HG03442 (cell line): ENCODE measurements at regions not wholly inside any gene's neighbourhood (a gene's known extent, or its start where the extent isn't known, plus 50 kb on each side); places are given as distances from the start of the nearest gene placed in this dataset.

Experiments
- ATAC-seq: cut with Tn5 transposase; IDR thresholded peaks from one replicate; pipeline ENCODE4 v1.9.1; 2021; ENCODE audit warnings: mild to moderate bottlenecking, moderate library complexity; ENCODE audit not compliant: unreplicated experiment

DNA sequence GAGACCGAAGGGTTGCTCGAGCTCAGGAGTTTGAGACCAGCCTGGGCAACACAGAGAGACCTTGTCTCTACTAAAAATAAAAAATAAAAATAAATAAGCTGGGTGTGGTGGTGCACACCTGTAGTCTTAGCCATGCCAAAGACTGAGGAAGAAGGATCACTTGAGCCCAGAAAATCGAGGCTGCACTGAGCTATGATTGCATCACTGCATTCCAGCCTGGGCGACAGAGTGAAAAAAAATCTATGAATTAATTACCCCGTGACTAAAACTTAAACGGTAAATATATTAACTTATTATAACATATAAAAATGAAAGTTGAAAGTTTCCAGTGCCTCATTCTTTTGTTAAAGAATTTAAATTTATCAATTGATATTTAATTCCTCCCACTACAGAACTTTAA lies 273.7 kb downstream of the KLF12 start:
- ATAC-seq = no peak

DNA sequence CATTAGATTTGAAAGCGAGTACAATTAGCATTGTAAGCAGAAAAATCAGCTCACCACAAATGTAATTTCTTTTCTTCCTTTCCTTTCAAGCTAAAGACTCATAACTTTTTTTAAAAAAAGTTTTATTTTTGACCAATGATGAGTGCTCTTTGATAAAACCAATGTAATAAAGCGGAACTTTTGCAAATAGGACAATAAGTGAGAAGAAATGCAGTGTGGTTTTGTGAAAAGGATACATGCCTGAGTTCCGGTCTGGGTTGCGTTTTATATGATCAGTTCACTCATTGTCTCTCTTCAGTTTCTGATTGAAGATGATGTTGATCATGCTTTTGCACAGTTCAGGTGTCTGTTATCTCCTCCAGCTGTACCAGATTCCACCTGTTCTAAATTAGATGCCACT lies 274.4 kb downstream of the KLF12 start:
- no peak for ATAC-seq

DNA sequence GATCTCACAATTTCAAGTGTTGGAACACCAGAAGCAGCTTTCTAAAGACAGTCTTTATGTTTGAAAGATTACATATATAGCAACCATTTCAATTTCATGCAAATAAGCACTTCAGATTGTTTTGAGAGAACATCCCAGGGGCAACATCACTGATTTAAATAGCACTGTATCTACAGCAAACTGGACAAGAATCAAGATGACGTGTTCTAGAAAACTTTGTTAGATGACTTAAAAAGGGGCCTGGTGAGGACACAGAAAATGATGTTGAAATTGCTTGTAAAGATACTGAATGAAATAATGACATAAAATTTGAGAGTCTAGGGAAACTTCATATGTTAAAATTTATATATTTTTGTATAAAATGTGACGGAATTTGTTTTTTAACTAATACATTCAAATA lies 277.1 kb downstream of the KLF12 start:
- ATAC-seq = no peak

DNA sequence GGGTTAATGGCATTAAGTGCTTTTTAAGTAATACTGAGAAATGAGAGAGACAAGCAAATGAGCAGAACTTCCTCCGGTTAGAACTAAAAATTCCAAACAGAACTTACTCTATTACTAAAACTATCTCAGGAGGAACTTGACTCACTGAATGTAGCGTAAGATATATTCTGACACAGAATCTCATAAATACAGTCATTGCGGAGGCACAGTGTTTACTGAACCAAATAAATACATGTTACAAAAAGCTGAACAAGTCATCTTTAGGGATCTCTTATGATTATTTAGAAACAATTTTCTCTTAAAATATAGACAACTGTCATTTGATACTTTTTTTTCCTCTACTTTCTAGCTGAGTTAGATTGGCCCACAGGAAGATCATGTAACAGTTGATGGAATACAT lies 283.1 kb downstream of the KLF12 start:
- no peak for ATAC-seq

DNA sequence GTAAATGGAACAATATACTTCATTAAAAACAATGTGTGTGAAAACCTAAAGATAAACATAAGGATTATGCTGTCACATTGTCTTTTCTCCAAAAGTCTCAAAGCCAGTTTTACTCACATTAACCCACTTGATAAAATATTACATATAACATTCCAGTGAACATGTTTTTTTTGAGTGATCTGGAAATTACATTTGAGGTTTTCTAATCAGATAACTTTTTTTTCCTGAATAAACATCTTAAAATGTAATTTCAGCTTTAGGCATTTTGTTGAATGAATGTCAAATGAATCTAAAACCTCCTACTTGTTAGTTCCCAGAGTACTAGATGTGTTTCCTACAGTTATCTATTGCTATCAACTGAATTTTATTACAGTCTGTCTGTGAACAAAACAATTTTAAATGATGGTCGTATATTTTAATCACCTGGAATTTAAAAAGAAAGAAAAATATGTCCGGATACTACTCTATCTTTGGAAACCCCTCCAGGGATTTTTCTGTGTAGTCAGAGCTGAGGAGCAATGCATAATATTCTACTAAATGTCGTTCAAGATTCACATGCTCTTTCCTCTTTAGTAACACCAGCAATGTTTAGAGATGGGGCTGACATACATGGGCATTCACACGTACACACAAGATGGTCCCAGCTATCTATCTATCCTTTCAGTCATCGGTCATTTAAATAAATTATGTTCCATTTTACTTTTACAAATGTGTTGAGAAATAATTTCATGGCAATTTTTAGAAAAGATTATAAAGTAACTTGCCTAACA lies 283.9 kb downstream of the KLF12 start:
- no peak for ATAC-seq

DNA sequence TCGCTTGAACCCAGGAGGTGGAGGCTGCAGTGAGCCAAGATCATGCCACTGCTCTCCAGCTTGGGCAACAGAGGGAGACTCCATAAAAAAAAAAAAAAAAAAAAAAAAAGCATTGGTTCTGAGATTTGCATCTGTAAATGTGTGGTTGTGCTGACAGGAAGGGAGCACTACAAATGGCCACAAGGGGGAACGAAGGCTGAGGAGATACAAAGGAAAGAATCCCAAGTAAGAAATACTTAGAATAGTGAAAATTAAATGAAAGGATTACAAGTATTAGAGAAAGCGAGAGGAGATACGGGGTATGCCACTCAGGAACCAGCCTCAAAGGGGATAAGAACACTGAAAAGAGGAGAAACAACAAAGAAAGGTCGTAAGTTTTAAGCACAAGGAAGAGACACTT lies 284.9 kb downstream of the KLF12 start:
- ATAC-seq = no peak

DNA sequence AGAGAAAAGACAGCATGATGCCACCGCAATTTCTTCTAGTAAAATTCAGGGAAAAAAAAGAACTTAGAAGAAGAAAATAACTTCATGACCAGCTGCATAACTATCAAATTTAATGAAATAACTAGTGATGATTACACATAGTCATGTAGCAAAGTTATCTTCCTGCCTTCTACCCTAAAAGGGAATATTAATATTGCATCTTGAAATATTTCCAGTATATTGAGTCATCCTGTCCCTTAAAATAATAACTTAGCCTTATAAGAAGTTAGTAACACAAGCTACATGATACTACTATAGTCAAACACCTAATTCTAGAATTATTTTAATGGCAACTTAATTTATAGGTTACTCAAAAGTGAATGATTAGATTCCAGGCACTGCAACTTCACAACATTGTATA lies 289.2 kb downstream of the KLF12 start:
- no peak for ATAC-seq

DNA sequence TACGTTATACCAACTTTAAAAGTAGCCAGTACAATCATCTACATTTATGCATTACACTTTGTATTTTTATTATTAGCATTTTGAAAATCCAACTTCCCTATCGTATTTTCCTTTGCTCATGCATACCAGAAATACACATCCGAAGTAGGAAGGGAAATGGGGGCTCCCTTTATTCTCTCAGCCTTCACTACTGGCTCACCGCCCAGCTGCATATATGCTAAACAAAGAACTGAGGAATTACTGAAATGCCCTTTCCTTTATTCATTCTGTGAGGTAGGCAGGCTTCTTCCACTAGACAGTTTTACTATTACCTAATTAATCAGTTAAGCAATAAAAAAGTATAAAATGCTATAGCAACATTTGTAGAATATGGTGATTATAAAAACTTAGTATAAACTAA lies 291.6 kb downstream of the KLF12 start:
- ATAC-seq = no peak

DNA sequence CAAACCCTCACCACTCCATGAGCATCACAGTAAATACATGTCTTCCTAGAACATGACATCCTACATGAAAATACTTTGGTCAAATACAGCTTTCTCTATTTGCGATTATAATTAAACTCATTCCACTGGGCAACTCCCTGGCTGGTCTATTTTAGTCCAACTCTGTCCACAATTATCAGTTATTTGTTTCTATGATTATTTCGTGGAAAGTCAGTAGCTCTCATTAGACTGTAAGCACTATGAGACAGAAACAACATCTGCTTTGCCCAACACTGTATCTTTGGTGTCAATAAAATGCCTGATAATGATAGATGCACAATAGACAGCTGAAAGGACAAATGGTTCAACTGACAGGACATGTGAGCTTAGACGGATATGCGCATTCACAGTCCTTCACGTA lies 292.0 kb downstream of the KLF12 start:
- ATAC-seq = no peak

DNA sequence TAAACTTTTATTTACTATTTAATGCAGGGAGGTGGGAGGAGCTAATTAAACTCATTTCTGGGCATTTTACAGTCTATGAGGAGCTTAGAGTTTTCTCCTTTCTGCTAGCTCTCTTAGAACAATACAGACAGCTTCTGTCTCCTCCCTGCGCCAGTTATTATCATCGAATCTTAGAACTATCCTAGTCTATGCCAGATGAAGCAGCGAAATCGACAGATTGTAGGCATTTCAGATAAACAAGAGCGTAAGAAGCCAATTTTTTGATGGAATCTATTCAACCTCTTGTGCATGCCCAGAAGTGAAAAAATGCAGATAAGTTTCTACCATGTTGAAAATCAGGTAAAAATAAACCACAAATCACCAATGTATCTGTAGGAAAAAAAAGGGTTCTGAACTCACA lies 297.1 kb downstream of the KLF12 start:
- no peak for ATAC-seq

DNA sequence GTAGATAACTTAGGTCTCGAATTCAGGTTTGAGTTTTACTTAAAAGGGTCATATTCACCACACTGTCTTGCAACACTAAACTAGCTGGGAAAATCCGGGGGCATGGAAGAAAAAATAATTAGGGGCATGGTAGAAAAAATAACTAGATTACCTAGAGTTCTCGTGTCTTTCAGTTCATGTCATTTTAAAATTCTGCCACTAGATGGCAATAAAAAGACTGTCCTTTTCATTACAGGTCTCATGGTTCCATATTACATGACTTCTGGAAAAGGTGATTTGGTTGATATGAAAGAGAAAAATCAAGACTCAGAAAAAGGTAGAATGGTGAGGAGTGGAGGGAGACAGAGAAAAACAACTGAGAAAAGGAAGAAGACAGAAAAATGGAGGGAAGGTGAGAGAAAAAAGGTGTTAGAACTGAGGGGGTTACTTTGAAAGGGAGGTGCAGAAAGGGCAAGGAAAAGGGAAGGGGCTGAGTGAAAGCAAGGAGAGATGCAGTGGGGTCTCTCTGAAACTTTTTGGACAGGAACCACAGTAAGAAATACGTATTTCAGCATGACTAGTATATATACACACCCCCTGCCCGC lies 299.0 kb downstream of the KLF12 start:
- ATAC-seq = peak; percentile 68

DNA sequence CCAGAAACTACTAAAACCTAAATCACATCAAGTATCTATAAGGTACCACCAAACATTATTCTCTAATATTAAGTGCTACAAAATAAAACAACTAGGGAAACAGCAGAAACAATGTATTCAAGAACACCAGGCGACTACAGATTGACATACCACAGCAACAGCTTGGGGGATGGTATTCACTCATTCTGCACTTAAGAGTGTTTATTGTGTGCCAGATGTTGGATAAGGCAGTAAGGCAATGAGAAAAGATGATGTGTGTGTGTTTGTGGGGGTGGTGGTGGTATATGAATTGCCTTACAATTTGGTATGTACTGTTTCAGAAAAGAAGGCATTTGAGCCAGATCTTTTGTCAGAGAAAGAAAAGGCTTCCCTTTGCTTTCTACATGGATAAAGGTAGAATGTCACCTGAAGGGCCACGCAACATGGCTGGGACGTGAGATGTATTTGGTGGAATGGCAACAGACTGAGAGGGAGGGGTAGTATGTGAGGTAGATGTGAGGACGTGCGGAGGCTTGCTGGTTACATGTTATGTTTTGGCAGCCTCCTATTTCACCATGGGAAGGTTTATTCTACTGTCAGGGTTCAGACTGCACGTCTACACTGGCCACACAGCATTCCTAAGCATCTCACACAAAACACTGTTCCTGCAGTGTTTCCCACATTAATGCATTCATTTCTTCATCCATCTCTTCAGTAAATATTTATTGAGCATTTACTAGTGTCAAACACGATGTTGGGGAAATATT lies 300.7 kb downstream of the KLF12 start:
- ATAC-seq = no peak

DNA sequence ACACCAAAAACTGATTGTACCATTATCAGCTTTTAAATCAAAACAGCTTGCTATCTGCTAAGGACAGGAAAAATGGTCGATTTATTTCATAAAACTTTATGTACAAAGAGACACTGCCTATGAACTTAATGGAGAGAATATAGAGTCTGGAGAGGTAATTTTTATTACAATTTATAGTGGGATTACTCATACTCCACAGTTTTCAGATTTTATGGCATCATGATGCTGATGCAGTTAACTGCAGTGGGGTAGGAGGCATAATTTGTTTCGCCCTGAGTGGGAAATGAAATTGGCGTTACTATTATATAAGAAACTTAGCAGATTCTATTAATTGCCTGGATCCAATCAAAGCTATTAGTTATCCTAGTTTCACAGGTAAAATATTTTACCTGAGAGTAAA lies 301.4 kb downstream of the KLF12 start:
- no peak for ATAC-seq

DNA sequence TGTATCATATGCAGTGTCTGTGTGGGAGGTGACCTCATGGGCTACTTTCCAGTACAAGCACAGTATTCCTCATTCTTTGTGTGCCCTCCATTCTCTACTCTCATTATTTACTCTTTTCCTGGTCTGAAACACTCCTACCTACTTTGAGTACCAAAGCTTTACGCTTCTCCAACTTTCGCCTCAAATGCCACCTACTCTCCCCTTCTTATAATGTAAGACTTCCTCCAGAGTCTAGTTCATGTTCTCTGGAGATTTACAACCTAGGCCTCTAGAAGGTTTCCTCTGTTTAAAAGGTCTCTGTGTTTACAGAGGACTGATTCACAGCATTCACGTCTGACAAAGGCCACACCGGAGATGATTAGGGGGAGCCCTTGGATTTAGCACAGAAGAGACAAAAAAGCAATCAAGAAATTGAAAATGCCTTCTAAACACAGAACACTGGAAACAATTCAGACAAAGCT lies 302.0 kb downstream of the KLF12 start:
- ATAC-seq = no peak

DNA sequence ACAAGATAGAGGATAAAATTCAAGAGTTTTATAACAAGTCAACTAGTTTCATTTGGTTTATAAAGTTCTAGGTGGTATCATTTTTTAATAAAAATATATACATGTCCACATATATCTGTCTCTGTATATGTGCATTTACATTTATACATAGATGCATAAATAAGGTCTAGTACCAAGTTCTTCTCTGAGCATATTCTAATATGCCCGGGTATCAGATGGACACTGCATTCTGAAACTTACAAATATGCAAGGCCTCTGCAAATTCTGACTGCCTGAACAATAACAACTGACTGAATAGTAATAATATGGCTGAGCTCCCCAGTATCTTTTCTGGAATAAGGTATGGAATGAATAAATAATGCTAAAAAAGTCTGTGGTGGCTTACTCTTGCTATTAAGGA lies 304.8 kb downstream of the KLF12 start:
- no peak for ATAC-seq

DNA sequence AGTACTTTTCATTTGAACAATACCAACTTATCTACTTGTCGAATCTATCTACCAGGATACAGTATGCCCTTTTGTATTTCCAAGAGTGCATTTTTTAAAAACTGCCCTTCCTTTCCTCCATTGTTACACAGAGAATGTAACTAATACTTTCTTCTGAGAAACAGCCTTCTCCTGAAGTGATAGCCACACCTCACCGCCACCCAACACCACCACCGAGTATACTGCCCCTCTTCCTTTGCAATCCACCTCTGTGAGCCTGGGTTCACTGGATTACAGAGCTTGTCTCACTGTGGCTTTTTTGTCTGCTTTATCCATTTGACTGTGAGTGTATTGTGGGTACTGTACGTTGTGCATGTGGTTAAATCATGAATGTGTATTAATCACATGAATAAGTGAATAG lies 305.4 kb downstream of the KLF12 start:
- no peak for ATAC-seq

DNA sequence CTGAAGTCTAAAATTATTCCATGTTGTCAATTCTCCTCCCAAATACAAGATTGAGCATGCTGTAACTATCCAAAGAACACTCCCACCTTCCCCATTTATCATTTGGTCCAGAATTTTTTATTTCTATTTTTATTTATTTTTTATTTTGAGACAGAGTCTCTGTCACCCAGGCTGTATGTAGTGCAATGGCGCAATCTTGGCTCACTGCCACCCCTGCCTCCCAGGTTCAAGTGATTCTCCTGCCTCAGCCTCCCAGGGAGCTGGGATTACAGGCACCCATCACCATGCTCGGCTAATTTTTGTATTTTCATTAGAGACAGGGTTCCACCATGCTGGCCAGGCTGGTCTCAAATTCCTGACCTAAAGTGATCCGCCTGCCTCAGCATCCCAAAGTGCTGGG lies 306.8 kb downstream of the KLF12 start:
- ATAC-seq = no peak

DNA sequence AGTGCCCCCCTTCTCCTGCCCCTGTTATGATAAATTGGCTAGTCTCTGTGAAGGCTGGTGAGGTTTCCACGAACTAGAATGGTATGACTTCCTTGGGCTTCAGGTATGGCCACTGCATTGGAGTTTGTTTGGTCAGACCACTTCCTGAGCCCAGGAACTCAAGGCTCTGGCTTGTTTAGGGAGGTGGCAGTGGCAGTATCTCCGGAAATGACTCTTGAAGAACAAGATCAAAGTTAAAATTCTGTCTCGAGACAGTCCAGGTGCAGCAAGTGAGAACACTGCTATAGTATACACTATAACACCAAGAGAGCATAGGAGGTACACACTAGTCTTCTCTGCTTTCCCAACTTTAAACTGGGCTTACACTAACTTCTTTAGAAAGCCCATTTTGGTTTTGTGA lies 309.1 kb downstream of the KLF12 start:
- no peak for ATAC-seq

DNA sequence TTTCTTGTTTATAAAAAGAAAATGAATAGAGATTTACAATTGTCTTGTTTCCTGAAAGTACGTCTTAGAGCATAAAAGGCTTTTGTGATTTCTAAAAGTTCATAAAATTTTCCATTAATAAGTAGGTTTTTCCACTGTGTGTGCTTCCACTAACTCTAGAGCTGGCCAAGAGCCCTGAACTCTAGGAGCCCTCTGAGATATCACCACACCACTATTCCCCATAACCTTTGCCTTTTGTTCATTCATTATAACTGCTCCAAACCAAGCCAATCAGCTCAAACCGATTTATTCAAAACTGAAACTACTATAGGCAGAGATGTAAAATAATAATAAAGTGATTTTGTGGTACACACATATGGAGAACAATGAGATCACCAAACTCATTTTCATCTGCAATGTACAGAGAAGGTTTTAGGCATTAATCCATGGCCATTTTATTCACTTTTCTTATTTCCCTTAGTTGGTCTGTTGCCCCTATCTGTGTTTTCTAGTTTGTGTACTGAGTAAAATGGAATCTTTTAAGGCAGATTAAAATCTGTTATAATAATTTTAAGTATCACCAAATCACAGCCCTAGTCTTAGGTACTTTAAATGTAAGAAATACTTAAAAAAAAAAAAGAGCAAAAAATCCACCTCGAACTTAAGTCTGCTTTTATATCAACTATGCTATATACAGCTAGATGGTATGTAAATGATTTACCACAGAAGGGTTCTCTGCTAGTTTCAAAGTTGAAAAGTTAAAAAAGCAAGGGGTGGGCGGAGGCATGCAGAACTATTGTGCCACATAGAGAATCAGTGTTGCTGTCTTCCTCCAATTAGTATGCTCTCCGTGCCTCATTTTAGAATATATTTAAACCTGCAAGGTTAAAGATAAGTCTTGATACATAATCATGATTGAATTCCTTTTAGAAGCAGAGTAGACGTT lies 311.3 kb downstream of the KLF12 start:
- no peak for ATAC-seq

DNA sequence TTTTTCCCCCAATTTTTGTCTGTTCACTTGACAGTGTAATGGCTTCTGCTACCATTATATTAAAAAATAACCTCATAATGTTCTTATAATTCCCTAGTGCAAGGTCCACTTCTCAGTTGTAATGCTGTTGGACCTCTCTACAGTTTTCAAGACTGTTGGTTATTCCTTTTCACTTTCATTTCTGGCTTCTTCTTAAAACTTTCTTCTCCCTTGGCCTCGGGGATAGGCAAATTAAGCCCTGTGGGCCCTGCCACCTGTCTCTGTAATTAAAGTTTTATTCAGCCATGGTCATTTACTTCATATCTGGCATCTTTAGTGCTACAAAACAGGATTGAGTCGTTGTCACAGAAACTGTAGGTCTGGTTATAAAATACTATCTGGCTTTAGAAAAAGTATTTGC lies 313.5 kb downstream of the KLF12 start:
- ATAC-seq = no peak

DNA sequence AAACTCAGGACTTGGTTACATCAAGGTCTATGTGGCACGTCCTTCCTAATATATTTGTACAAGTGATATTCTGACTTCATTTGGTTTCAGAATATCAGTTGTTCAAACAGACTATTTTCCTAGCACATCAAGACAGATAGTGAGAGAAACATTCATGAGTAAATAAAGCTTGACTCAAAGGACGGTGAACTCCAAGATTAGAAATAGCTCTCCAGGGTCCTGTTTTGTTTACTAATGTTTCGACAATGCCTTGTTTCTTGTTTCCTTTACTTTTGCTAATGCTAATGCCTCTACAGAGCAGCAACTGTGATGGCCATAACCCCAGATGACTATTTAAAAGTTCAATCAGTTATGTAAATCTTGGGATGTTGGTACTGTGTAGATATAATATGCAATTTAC lies 313.9 kb downstream of the KLF12 start:
- no peak for ATAC-seq
